Vagina (tissue), 2 donors: ENCODE measurements at regions not wholly inside any gene's neighbourhood (a gene's known extent, or its start where the extent isn't known, plus 50 kb on each side); places are given as distances from the start of the nearest gene placed in this dataset.

ENCODE experiments used
- CTCF ChIP-seq, 3 experiments: fragments of 450-650 bp in 2 of 3; fragments of 200-600 bp in 1 of 3; sonication (generic) in 1 of 3; IDR thresholded peaks; one replicate each; pipeline ENCODE4 v1.5.1; 2017 to 2019; ENCODE audit warnings: antibody characterized with exemption in 3 of 3, mild to moderate bottlenecking in 2 of 3, moderate library complexity in 2 of 3
- POLR2A ChIP-seq, 2 donors: fragments of 450-650 bp; IDR thresholded peaks; one replicate each; pipeline ENCODE4 v1.6.1; 2017; ENCODE audit warnings: antibody characterized with exemption in 2 of 2, mild to moderate bottlenecking in 2 of 2, moderate library complexity in 2 of 2

- TF ChIP-seq POLR2A (IDR thresholded peaks at IDR 0.05) (no peak), CTCF (IDR thresholded peaks at IDR 0.05) (no peak)
Observed at GRCh38 chr7:88455696-88456095, 149.0 kb upstream of the STEAP4 start.
